GM12878 (cell line): ENCODE measurements at regions not wholly inside any gene's neighbourhood (a gene's known extent, or its start where the extent isn't known, plus 50 kb on each side); places are given as distances from the start of the nearest gene placed in this dataset.

Source experiments
- ATAC-seq: fragments of 200-7000 bp; cut with Tn5 transposase; 3 replicates; pipeline ENCODE4 v1.9.1; 2020; ENCODE audit warnings: mild to moderate bottlenecking, moderate library complexity
- BruUV-seq: library from RNA; stranded (reverse); fragments of 400-500 nt; replicated peaks from 2 replicates; lab custom pipeline; 2021; lab: Mats Ljungman, UMichigan
- CTCF ChIA-PET: fragments of 300-600 bp; sonication (Branson Sonifier 250); formaldehyde crosslinking; extraction: SDS; loops from one replicate; lab custom pipeline; 2021; ENCODE audit warnings: inconsistent platforms; lab: Yijun Ruan, JAX
- POLR2A ChIA-PET: fragments of 350-600 bp; formaldehyde crosslinking; extraction: SDS; loops from one replicate; lab custom pipeline; 2021; ENCODE audit warnings: inconsistent platforms; lab: Charles Lee
- RAD21 ChIA-PET: fragments of 300-600 bp; sonication (Branson Sonifier 250); formaldehyde crosslinking; loops from one replicate; lab custom pipeline; 2023; ENCODE audit warnings: antibody characterized with exemption; ENCODE audit not compliant: unreplicated experiment; lab: Charles Lee
- SMC1A ChIA-PET: fragments of 300-600 bp; sonication (Branson Sonifier 250); formaldehyde crosslinking; loops from one replicate; lab custom pipeline; 2023; ENCODE audit not compliant: unreplicated experiment, uncharacterized antibody; lab: Charles Lee
- DNase-seq: peaks from one replicate; pipeline ENCODE4 v3.0.0-alpha.2; 2011; ENCODE audit warnings: low read depth, low spot score
- FAIRE-seq: peaks from 3 replicates; lab custom pipeline; 2011; peaks lifted over from hg19 to GRCh38; lab: Jason Lieb, UNC
- H2AFZ ChIP-seq: 2 replicates; pipeline ENCODE4 v1.6.0; 2011; ENCODE audit warnings: low read depth, low read length, control low read depth; ENCODE audit not compliant: control insufficient read depth
- H3K27ac ChIP-seq: 2 replicates; pipeline ENCODE4 v1.5.1; 2011; ENCODE audit warnings: control low read depth; ENCODE audit not compliant: control insufficient read depth, insufficient read depth
- H3K27me3 ChIP-seq, 2 experiments: replicated peaks in 1 of 2; 2 replicates each; pipeline versions ENCODE4 v1.6.0 to v1.6.1; 2011; ENCODE audit warnings: low read length in 1 of 2; ENCODE audit not compliant: control insufficient read depth in 2 of 2, insufficient read depth in 2 of 2
- H3K36me3 ChIP-seq, 2 experiments: 2 replicates each; pipeline ENCODE4 v1.5.1; 2011; ENCODE audit warnings: low read length in 1 of 2; ENCODE audit not compliant: control insufficient read depth in 2 of 2, insufficient read depth in 2 of 2
- H3K4me1 ChIP-seq: 2 replicates; pipeline ENCODE4 v1.6.1; 2011; ENCODE audit warnings: mild to moderate bottlenecking, low read length, moderate library complexity, mixed read lengths; ENCODE audit not compliant: control insufficient read depth, insufficient read depth
- H3K4me2 ChIP-seq: 2 replicates; pipeline ENCODE4 v1.6.0; 2011; ENCODE audit warnings: control low read depth; ENCODE audit not compliant: control insufficient read depth, insufficient read depth
- H3K4me3 ChIP-seq: fragments of 200-600 bp; sonication (generic); 2 replicates; pipeline ENCODE4 v1.5.1; 2016
- H3K79me2 ChIP-seq: 2 replicates; pipeline ENCODE4 v1.6.0; 2011; ENCODE audit warnings: low read length; ENCODE audit not compliant: control insufficient read depth, insufficient read depth
- H3K9ac ChIP-seq: 2 replicates; pipeline ENCODE4 v1.8.0; 2011; ENCODE audit warnings: low read length, control low read depth, mixed read lengths; ENCODE audit not compliant: control insufficient read depth, insufficient read depth
- H3K9me3 ChIP-seq: replicated peaks from 3 replicates; pipeline ENCODE4 v1.5.1; 2011; ENCODE audit warnings: mild to moderate bottlenecking, low read length; ENCODE audit not compliant: control insufficient read depth, insufficient read depth
- H4K20me1 ChIP-seq: 2 replicates; pipeline ENCODE4 v1.6.0; 2011; ENCODE audit not compliant: control insufficient read depth, insufficient read depth
- PML ChIP-seq: IDR thresholded peaks from 2 replicates; pipeline ENCODE4 v1.6.1; 2012; ENCODE audit warnings: low read length, inconsistent platforms
- POLR2AphosphoS2 ChIP-seq: IDR thresholded peaks from 2 replicates; pipeline ENCODE4 v1.6.1; 2011; ENCODE audit warnings: low read depth, mild to moderate bottlenecking, low read length, improper control_type of control experiment, moderate library complexity
- RBBP5 ChIP-seq: fragments of 200-600 bp; sonication (generic); conservative IDR thresholded peaks from 2 replicates; pipeline ENCODE4 v1.6.1; 2016
- SIX5 ChIP-seq: IDR thresholded peaks from 2 replicates; pipeline ENCODE4 v1.6.1; 2011; ENCODE audit warnings: mild to moderate bottlenecking, low read depth, low read length, moderate library complexity; ENCODE audit not compliant: severe bottlenecking
- SMARCA5 ChIP-seq: fragments of 450-650 bp; IDR thresholded peaks from 2 replicates; pipeline ENCODE4 v1.6.1; 2017; ENCODE audit warnings: mild to moderate bottlenecking
- ZNF622 ChIP-seq: fragments of 450-650 bp; IDR thresholded peaks from 2 replicates; pipeline ENCODE4 v1.6.1; 2017; ENCODE audit warnings: mild to moderate bottlenecking, inconsistent platforms
- ZSCAN29 ChIP-seq: fragments of 450-650 bp; IDR thresholded peaks from 2 replicates; pipeline ENCODE4 v1.6.1; 2017; ENCODE audit warnings: mild to moderate bottlenecking, moderate library complexity
- WGBS: methylation state at CpG from one replicate; pipeline ENCODE4 v1.1.6; 2016; ENCODE audit warnings: low lambda C conversion rate; ENCODE audit not compliant: insufficient replicate concordance, insufficient coverage; ENCODE audit errors: missing lambda C conversion rate; 5-methylcytosine and 5-hydroxymethylcytosine counted together
- in situ Hi-C: fragments of 300-500 bp; cut with MboI; formaldehyde crosslinking; loops from 9 replicates; pipeline ENCODE4 v1.14.3; 2018; ENCODE audit warnings: mixed read lengths
- intact Hi-C: fragments of 100-400 bp; cut with micrococcal nuclease; formaldehyde crosslinking; loops from one replicate; pipeline ENCODE4 v1.14.2; 2022; ENCODE audit not compliant: unreplicated experiment
- TF ChIP-seq, protein P1 (sequence below): IDR thresholded peaks from 2 replicates; pipeline ENCODE4 v1.6.1; 2012; ENCODE audit warnings: low read depth, low read length, improper control_type of control experiment
- TF ChIP-seq, protein P2 (sequence below): fragments of 450-650 bp; IDR thresholded peaks from 2 replicates; pipeline ENCODE4 v1.6.1; 2017; ENCODE audit warnings: mild to moderate bottlenecking, moderate library complexity
- TF ChIP-seq, protein P3 (sequence below): fragments of 450-650 bp; IDR thresholded peaks from 2 replicates; pipeline ENCODE4 v1.6.1; 2017; ENCODE audit warnings: mild to moderate bottlenecking, low read depth, inconsistent platforms; ENCODE audit not compliant: poor library complexity, severe bottlenecking

DNA sequence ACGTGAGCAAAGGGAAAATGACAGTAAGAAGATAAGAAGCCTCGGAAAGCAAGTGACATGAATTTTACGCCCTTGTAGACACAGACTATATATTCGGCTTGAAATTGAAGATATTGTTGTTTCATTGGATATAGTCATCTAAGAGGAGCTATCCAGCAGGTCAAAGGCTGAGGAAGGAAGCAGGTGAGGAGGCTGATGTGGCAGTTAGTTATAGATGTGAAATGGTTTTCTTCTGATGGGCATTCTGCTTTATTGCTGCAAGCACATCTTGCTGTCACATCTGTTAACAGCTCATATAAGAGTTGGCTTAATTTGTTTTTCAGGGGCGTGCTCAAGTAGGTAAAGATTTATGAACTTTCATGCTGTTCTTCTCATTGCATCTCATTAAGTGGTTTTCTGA is 146.1 kb downstream of the KLF5 start:
- ATAC-seq (no peak), FAIRE-seq (no peak), DNase-seq (no peak)
- ChIA-PET POLR2A (no interaction called here), CTCF (no interaction called here), SMC1A (no interaction called here), RAD21 (no interaction called here)
- Histone ChIP-seq H3K36me3 (no peaks in the 10 kb centered on the region), H4K20me1 (no peaks in the 10 kb centered on the region), H3K4me3 (no peak overlapping the region), H2AFZ (no peak overlapping the region), H3K9ac (no peak overlapping the region), H3K79me2 (no peaks in the 10 kb centered on the region), H3K27ac (no peak overlapping the region), H3K27me3 (no peaks in the 10 kb centered on the region), H3K4me1 (no peaks in the 10 kb centered on the region), H3K4me2 (no peak overlapping the region), H3K9me3 (no peaks in the 10 kb centered on the region; the same call in 2 of the 3 replicates)
- no peak for TF ChIP-seq ZNF622
- TF ChIP-seq PML: no peak
- no peak for TF ChIP-seq SIX5
- TF ChIP-seq, protein P1, sequence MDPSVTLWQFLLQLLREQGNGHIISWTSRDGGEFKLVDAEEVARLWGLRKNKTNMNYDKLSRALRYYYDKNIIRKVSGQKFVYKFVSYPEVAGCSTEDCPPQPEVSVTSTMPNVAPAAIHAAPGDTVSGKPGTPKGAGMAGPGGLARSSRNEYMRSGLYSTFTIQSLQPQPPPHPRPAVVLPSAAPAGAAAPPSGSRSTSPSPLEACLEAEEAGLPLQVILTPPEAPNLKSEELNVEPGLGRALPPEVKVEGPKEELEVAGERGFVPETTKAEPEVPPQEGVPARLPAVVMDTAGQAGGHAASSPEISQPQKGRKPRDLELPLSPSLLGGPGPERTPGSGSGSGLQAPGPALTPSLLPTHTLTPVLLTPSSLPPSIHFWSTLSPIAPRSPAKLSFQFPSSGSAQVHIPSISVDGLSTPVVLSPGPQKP: no peak
- TF ChIP-seq SMARCA5: no peak
- TF ChIP-seq, protein P2, sequence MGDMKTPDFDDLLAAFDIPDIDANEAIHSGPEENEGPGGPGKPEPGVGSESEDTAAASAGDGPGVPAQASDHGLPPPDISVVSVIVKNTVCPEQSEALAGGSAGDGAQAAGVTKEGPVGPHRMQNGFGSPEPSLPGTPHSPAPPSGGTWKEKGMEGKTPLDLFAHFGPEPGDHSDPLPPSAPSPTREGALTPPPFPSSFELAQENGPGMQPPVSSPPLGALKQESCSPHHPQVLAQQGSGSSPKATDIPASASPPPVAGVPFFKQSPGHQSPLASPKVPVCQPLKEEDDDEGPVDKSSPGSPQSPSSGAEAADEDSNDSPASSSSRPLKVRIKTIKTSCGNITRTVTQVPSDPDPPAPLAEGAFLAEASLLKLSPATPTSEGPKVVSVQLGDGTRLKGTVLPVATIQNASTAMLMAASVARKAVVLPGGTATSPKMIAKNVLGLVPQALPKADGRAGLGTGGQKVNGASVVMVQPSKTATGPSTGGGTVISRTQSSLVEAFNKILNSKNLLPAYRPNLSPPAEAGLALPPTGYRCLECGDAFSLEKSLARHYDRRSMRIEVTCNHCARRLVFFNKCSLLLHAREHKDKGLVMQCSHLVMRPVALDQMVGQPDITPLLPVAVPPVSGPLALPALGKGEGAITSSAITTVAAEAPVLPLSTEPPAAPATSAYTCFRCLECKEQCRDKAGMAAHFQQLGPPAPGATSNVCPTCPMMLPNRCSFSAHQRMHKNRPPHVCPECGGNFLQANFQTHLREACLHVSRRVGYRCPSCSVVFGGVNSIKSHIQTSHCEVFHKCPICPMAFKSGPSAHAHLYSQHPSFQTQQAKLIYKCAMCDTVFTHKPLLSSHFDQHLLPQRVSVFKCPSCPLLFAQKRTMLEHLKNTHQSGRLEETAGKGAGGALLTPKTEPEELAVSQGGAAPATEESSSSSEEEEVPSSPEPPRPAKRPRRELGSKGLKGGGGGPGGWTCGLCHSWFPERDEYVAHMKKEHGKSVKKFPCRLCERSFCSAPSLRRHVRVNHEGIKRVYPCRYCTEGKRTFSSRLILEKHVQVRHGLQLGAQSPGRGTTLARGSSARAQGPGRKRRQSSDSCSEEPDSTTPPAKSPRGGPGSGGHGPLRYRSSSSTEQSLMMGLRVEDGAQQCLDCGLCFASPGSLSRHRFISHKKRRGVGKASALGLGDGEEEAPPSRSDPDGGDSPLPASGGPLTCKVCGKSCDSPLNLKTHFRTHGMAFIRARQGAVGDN: no peak
- no peak for TF ChIP-seq ZSCAN29
- TF ChIP-seq, protein P3, sequence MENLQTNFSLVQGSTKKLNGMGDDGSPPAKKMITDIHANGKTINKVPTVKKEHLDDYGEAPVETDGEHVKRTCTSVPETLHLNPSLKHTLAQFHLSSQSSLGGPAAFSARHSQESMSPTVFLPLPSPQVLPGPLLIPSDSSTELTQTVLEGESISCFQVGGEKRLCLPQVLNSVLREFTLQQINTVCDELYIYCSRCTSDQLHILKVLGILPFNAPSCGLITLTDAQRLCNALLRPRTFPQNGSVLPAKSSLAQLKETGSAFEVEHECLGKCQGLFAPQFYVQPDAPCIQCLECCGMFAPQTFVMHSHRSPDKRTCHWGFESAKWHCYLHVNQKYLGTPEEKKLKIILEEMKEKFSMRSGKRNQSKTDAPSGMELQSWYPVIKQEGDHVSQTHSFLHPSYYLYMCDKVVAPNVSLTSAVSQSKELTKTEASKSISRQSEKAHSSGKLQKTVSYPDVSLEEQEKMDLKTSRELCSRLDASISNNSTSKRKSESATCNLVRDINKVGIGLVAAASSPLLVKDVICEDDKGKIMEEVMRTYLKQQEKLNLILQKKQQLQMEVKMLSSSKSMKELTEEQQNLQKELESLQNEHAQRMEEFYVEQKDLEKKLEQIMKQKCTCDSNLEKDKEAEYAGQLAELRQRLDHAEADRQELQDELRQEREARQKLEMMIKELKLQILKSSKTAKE: no peak
- no peak for TF ChIP-seq POLR2AphosphoS2
- no peak for TF ChIP-seq RBBP5
- 2% methylated on average over 5 of the region's 5 CpGs for WGBS
- intact Hi-C loops: no loop called here
- in situ Hi-C loops: no loop called here
- BruUV-seq: no TSS peak
